Endothelial cell of umbilical vein (primary cell): ENCODE measurements at regions not wholly inside any gene's neighbourhood (a gene's known extent, or its start where the extent isn't known, plus 50 kb on each side); places are given as distances from the start of the nearest gene placed in this dataset.

Experiments used
- BruUV-seq: library from RNA; stranded (reverse); fragments of 400-500 nt; replicated peaks from 2 replicates; lab custom pipeline; 2021; lab: Mats Ljungman, UMichigan
- CTCF ChIA-PET: fragments of 300-600, 350-600 bp; sonication (Branson Sonifier 250); formaldehyde crosslinking; loops from one replicate; lab custom pipeline; 2021; ENCODE audit warnings: antibody characterized with exemption, inconsistent platforms; lab: Charles Lee
- POLR2A ChIA-PET: fragments of 300-600, 350-600 bp; sonication (Branson Sonifier 250); formaldehyde crosslinking; loops from one replicate; lab custom pipeline; 2021; ENCODE audit warnings: antibody characterized with exemption, inconsistent platforms; lab: Charles Lee
- DNase-seq: peaks from one replicate; pipeline ENCODE4 v3.0.0-alpha.2; 2011; ENCODE audit warnings: low read depth, low spot score
- FAIRE-seq: peaks from 2 replicates; lab custom pipeline; 2011; peaks lifted over from hg19 to GRCh38; lab: Jason Lieb, UNC
- H2AFZ ChIP-seq: 2 replicates; pipeline ENCODE4 v1.6.0; 2012; ENCODE audit warnings: low read depth, low read length, control low read depth, inconsistent platforms
- H3K27ac ChIP-seq: 2 replicates; pipeline ENCODE4 v1.5.1; 2011; ENCODE audit warnings: low read depth, mild to moderate bottlenecking, control low read depth, low read length, moderate library complexity; ENCODE audit not compliant: insufficient read depth
- H3K27me3 ChIP-seq, 2 experiments: 2 replicates each; pipeline versions ENCODE4 v1.6.0 to v1.6.1; 2011; ENCODE audit warnings: low read length in 2 of 2, mixed read lengths in 1 of 2; ENCODE audit not compliant: control insufficient read depth in 2 of 2, insufficient read depth in 2 of 2
- H3K36me3 ChIP-seq, 2 experiments: 2 replicates in 1 of 2; 3 replicates in 1 of 2; pipeline ENCODE4 v1.5.1; 2011; ENCODE audit warnings: low read length in 2 of 2, mild to moderate bottlenecking in 1 of 2, moderate library complexity in 1 of 2; ENCODE audit not compliant: control insufficient read depth in 2 of 2, insufficient read depth in 2 of 2; ENCODE audit errors: extremely low read depth in 1 of 2
- H3K4me1 ChIP-seq: 3 replicates; pipeline ENCODE4 v1.5.1; 2011; ENCODE audit warnings: mild to moderate bottlenecking, low read length; ENCODE audit not compliant: control insufficient read depth, insufficient read depth; ENCODE audit errors: extremely low read depth
- H3K4me2 ChIP-seq: 2 replicates; pipeline ENCODE4 v1.6.1; 2011; ENCODE audit warnings: low read length, control low read depth, mixed read lengths; ENCODE audit not compliant: insufficient read depth
- H3K4me3 ChIP-seq, 3 experiments: fragments of 200-600 bp in 1 of 3; sonication (generic), shearing (Covaris generic) in 1 of 3; replicated peaks in 1 of 3; 2 replicates each; pipeline ENCODE4 v1.5.1; 2011 to 2016; ENCODE audit warnings: control low read depth in 3 of 3, low read length in 3 of 3, mild to moderate bottlenecking in 2 of 3, inconsistent platforms in 1 of 3, low read depth in 1 of 3, moderate library complexity in 1 of 3; ENCODE audit not compliant: insufficient read depth in 1 of 3
- H3K79me2 ChIP-seq: 2 replicates; pipeline ENCODE4 v1.6.0; 2012; ENCODE audit warnings: low read length, inconsistent platforms; ENCODE audit not compliant: control insufficient read depth, insufficient read depth
- H3K9ac ChIP-seq: replicated peaks from 2 replicates; pipeline ENCODE3; 2011; ENCODE audit warnings: low read length, control low read depth; ENCODE audit not compliant: insufficient read depth; ENCODE audit errors: extremely low read depth
- H3K9me1 ChIP-seq: replicated peaks from 3 replicates; pipeline ENCODE4 v1.6.0; 2011; ENCODE audit warnings: mild to moderate bottlenecking, low read length; ENCODE audit not compliant: control insufficient read depth, insufficient read depth; ENCODE audit errors: extremely low read depth
- H3K9me3 ChIP-seq: replicated peaks from 2 replicates; pipeline ENCODE4 v1.5.1; 2012; ENCODE audit warnings: low read length, inconsistent platforms; ENCODE audit not compliant: control insufficient read depth, insufficient read depth
- H4K20me1 ChIP-seq: replicated peaks from 2 replicates; pipeline ENCODE3; 2011; ENCODE audit warnings: mild to moderate bottlenecking, low read length; ENCODE audit not compliant: control insufficient read depth, insufficient read depth; ENCODE audit errors: extremely low read depth
- EZH2 ChIP-seq: IDR thresholded peaks from 2 replicates; pipeline ENCODE4 v1.6.1; 2012; ENCODE audit warnings: borderline replicate concordance, low read depth, mild to moderate bottlenecking, moderate library complexity, low read length, inconsistent platforms; ENCODE audit not compliant: severe bottlenecking
- FOS ChIP-seq: IDR thresholded peaks from 2 replicates; pipeline ENCODE4 v1.6.1; 2011; ENCODE audit warnings: mild to moderate bottlenecking, low read length, moderate library complexity, borderline replicate concordance; ENCODE audit not compliant: insufficient read depth
- GATA2 ChIP-seq: IDR thresholded peaks from 2 replicates; pipeline ENCODE4 v1.7.0; 2011; ENCODE audit warnings: low read depth, mild to moderate bottlenecking, moderate library complexity, mixed read lengths, low read length; ENCODE audit not compliant: insufficient read length, insufficient read depth
- JUN ChIP-seq: IDR thresholded peaks from 2 replicates; pipeline ENCODE4 v1.6.1; 2011; ENCODE audit warnings: borderline replicate concordance, low read depth; ENCODE audit not compliant: insufficient read length, insufficient read depth
- MYC ChIP-seq: IDR thresholded peaks from one replicate; pipeline ENCODE4 v1.6.1; 2011; ENCODE audit warnings: mild to moderate bottlenecking, low read depth, low read length
- POLR2AphosphoS5 ChIP-seq: IDR thresholded peaks from 2 replicates; pipeline ENCODE4 v1.6.1; 2012; ENCODE audit warnings: low read depth, mild to moderate bottlenecking, control low read depth, low read length, moderate library complexity; ENCODE audit not compliant: insufficient read depth
- dilution Hi-C: fragments of 300-500 bp; cut with MboI; formaldehyde crosslinking; loops from one replicate; pipeline ENCODE4 v1.15.0; 2019; ENCODE audit warnings: low sequenced_read_pairs; ENCODE audit not compliant: extremely low pct_ligation_motif_present
- intact Hi-C: fragments of 100-400 bp; cut with micrococcal nuclease; formaldehyde crosslinking; loops from one replicate; pipeline ENCODE4 v1.10.0; 2022
- TF ChIP-seq, protein P1 (sequence below): IDR thresholded peaks from 2 replicates; pipeline ENCODE4 v1.6.1; 2011; ENCODE audit not compliant: insufficient read depth, insufficient read length
- TF ChIP-seq, protein P2 (sequence below), 2 donors: IDR thresholded peaks; 1 replicate in 1 of 2; 2 replicates in 1 of 2; pipeline ENCODE4 v1.5.1; 2011; ENCODE audit warnings: low read length in 2 of 2, mild to moderate bottlenecking in 2 of 2, moderate library complexity in 2 of 2, control low read depth in 1 of 2, inconsistent platforms in 1 of 2, low read depth in 1 of 2; ENCODE audit not compliant: insufficient read depth in 1 of 2; ENCODE audit errors: extremely low read depth in 1 of 2

DNA sequence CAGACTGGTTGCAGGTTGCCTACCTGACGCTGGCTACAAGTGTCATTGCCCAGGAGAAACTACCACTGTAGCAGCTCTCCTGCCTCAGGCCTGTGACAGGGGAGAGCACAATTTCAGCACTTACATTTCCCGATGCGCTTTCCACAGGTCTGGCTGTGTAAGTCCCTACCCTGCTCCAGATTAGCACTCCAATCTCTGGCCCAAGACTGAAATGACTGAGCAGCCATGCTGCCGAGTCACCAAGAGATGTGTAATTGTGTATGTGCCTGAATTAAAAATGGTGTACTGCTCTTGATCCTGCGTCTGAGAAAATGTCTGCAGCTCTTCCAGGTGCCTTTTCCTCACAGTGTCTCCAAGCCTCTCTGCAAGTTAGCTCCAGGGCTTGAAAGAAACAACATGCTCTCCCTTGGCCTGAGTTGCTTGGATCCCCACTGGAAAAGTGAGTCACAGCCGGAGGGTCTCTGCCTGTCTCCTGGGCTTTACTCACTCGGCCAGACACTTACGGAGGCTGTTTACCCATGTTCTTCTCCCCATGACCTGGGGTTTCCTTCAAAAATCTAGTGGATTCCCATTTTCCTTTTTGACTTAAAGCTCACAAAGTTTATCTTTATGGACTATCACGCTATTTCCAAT is 1001.7 kb upstream of the KCND2 start:
- BruUV-seq = no TSS peak
- intact Hi-C loops = loop anchor here (2.0 kb wide), 1 partner anchor 1454 kb away; no protein-coding TSS in a partner anchor
- H3K9me1 ChIP-seq = no peaks in the 10 kb centered on the region

More for the DNA sequence above, 1001.7 kb upstream of the KCND2 start:
- H3K27me3 ChIP-seq = no peaks in the 10 kb centered on the region
- no peaks in the 10 kb centered on the region for H3K79me2 ChIP-seq
- H3K9me3 ChIP-seq = no peaks in the 10 kb centered on the region
- no peak overlapping the region for H3K9ac ChIP-seq
- dilution Hi-C loops = no loop called here
- H3K4me2 ChIP-seq = no peak overlapping the region
- H2AFZ ChIP-seq = no peak overlapping the region
- H3K4me1 ChIP-seq = no peaks in the 10 kb centered on the region
- DNase-seq = no peak
- POLR2A ChIA-PET = no interaction called here
- no peak for TF ChIP-seq GATA2
- TF ChIP-seq MYC = no peak
- TF ChIP-seq, protein P1, sequence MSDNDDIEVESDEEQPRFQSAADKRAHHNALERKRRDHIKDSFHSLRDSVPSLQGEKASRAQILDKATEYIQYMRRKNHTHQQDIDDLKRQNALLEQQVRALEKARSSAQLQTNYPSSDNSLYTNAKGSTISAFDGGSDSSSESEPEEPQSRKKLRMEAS = no peak
- TF ChIP-seq EZH2 = no peak
- TF ChIP-seq JUN = no peak
- TF ChIP-seq FOS = no peak
- TF ChIP-seq, protein P2, sequence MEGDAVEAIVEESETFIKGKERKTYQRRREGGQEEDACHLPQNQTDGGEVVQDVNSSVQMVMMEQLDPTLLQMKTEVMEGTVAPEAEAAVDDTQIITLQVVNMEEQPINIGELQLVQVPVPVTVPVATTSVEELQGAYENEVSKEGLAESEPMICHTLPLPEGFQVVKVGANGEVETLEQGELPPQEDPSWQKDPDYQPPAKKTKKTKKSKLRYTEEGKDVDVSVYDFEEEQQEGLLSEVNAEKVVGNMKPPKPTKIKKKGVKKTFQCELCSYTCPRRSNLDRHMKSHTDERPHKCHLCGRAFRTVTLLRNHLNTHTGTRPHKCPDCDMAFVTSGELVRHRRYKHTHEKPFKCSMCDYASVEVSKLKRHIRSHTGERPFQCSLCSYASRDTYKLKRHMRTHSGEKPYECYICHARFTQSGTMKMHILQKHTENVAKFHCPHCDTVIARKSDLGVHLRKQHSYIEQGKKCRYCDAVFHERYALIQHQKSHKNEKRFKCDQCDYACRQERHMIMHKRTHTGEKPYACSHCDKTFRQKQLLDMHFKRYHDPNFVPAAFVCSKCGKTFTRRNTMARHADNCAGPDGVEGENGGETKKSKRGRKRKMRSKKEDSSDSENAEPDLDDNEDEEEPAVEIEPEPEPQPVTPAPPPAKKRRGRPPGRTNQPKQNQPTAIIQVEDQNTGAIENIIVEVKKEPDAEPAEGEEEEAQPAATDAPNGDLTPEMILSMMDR (IDR thresholded peaks at IDR 0.05; ENCODE audit: extremely low read depth in 1 of 2, insufficient read depth in 1 of 2, low read depth in 1 of 2, low read length in 2 of 2) = no peak
- TF ChIP-seq POLR2AphosphoS5 = no peak
- H3K27ac ChIP-seq = no peak overlapping the region
- no peak for FAIRE-seq
- CTCF ChIA-PET = interaction anchor here (0.9 to 1.6 kb wide), 4 partner anchors 664 to 1454 kb away, joined by 4 to 7 read pairs (median 5); partner anchors contain the start of gene KCND2
- no peaks in the 10 kb centered on the region for H4K20me1 ChIP-seq
- no peak overlapping the region for H3K4me3 ChIP-seq
- no peaks in the 10 kb centered on the region for H3K36me3 ChIP-seq
